ENCODE measurements at regions not wholly inside any gene's neighbourhood (a gene's known extent, or its start where the extent isn't known, plus 50 kb on each side); places are given as distances from the start of the nearest gene placed in this dataset.

DNA sequence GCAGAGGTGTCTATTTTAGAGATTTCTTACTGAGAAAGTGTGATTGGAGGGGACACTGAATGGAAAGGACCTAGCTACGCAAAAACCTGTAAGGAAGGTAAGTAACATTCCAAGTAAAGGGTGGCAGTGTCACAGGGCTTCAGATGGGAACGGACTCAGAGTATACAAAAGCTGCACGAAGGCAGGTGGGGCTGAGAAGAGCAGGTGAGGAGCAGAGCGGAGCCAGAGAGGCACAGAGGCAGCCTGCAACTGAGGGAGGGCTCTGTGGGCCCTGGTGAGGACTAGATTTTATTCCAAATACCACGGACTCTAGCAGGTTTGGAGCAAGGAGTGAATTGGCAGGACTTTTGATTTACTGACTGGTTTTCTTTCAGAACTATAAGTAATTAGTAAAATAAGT is 331.3 kb upstream of the PKDCC start:
- no peak for DNase-seq (ENCODE audit: low spot score)
- intact Hi-C loops (cut with DNase I): no loop called here

DNA sequence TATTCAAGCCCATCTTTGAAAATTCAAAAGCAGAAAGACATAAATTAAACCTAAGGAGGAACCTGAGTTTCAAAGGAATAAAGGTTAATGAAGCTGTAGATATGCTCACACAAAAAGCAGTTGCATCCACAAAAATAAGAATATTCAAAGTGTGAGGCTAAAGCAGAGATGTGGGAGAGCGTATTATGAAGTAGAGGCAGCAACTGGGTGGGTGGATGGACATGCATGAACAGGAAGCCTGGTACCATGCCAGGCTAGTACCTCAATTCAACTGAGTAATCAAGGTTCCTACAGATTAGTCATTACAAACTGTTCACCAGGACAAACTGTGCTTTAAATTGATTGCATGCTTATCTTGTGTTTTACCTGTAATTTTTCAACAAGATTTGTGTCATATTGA is 330.0 kb upstream of the PKDCC start:
- DNase-seq (ENCODE audit: low spot score): no peak
- intact Hi-C loops (cut with DNase I): no loop called here

DNA sequence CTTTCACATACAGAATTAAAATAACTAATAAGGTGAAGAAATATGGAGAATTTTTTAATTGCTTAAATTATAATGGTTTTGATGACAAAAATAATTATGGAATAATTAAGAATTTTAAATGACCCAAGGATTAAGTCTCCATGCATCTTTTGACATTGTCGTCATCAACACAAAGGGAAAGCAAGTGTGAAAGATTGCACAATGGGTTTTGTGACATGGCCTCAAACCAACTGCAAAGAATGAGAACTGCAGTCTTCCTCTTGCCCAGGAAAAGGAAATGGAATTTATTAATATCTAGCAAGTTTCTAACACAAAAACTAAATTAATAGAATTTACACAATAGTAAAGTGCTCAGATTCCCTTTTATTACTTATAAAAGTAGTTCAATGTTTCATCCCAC is 329.1 kb upstream of the PKDCC start:
- DNase-seq (ENCODE audit: low spot score): no peak
- intact Hi-C loops (cut with DNase I): no loop called here

DNA sequence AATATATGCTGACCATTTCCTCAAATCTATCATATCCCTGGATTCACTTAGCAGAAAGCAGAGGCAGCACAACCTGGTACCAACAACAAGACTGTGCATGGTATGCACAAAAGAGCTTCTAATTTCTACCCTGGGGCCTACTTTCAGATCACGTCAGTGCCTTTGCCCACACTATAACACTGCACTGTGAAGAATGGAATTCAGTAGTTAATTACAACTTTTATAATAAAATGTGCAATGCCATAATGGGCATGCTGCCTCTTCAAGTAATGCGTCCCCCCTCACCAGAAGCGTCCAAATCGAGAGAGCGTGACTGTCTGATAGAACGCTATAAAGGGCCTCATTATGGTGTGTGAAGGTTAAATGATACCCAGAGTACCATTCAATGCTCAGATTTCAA is 328.1 kb upstream of the PKDCC start:
- intact Hi-C loops (cut with DNase I): no loop called here
- no peak for DNase-seq (ENCODE audit: low spot score)

- intact Hi-C loops (cut with DNase I): no loop called here
These were observed 327.2 kb upstream of the PKDCC start for GRCh38 chr2:41720331-41721251.

DNA sequence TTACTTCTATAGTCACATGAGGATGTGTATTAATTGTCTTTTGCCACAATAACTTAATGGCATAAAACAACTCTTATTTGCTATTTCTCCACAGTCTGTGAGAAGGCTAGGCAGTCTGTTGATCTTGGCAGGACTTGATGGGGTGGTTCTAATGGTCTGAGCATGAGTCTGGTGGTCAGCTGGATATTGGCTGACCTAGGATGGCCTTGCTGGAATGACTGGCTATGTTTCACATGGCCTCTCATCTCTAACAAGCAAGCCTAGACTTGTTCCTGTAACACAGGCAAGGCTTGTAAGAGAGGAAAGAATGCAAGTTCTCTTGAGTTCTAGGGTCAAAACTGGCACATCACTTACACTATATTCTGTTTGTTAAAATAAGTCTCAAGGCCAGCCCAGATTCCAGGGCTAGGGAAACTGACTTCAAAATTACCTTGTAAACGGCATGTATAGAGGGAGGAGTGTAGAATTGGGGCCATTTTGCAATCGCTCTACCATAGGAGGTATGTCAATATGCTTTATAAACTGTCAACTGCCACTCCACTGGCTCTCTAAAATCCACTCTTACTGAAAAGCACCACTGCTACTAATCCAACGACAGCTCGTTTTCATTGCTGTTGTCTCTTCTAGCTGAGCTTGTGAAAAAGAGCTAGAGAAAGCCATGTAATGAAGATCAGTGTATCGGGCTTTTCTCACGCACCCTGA is 325.0 kb upstream of the PKDCC start:
- intact Hi-C loops (cut with DNase I): no loop called here
- no peak for DNase-seq (ENCODE audit: low spot score)

More at GRCh38 chr2:41720331-41721251, 327.2 kb upstream of the PKDCC start:
- DNase-seq (ENCODE audit: low spot score): no peak

DNA sequence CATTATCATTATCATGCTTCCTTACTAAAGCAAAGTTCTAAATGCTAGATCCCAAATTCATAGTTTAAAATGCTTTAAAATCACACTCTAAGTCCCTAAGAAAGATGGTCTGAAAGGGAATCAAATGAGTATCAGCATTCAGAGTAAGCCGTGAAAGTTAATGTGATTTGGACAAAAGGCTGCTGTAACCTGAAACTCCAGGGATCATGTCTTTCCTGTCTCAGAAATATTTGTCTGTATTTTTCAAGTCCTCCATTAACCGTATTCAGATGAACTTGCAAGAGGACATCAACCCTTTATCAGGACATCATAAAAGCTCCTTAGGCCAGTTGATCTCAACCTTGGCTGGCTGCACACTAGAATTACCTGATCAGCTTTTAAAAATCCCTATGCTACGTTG is 324.3 kb upstream of the PKDCC start:
- intact Hi-C loops (cut with DNase I): no loop called here
- no peak for DNase-seq (ENCODE audit: low spot score)

GRCh38 chr2:41724465-41724864 is 323.4 kb upstream of the PKDCC start:
- no peak for DNase-seq (ENCODE audit: low spot score)
- intact Hi-C loops (cut with DNase I): no loop called here

- intact Hi-C loops (cut with DNase I): no loop called here
- DNase-seq (ENCODE audit: low spot score): no peak
These were observed 321.9 kb upstream of the PKDCC start for GRCh38 chr2:41725901-41726300.

DNA sequence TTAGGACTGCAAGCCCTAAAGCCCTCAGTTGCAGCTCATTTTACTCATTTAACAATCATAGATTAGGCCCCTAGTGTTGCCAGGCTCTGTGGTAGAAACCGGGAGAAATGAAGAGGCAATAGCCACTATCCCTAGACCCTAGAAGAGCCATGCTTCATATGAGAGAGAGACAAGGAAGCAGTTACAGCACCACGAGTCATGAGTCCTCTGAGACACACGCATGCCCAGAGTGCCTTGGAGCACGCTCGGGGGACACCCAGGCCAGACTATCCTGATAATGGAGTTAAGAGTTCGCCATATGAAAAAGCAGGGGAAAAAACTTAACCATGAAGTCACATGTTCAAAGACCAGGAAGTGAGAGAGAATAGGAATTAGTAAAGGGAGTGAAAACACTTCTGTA is 321.5 kb upstream of the PKDCC start:
- no peak for DNase-seq (ENCODE audit: low spot score)
- intact Hi-C loops (cut with DNase I): no loop called here

DNA sequence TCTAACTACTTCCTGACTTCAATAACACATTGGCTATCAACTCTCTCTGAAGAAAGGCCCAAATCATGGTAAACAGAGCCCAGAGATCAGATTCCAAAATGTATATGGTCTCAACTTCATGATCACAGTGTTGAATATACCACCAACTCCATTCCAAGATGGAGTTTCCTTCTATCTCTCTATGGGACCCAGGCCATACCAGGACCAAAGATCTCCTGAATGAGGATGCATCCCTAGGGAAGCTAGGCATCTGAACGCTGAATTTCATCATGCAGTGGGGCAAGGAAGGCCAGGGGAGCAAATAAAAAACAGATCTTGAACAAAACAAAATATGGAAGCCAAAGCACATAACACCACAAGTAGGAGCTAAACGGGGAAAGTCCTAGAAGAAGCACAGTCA is 320.7 kb upstream of the PKDCC start:
- no peak for DNase-seq (ENCODE audit: low spot score)
- intact Hi-C loops (cut with DNase I): no loop called here

GRCh38 chr2:41727711-41728110 is 320.1 kb upstream of the PKDCC start:
- intact Hi-C loops (cut with DNase I): no loop called here
- DNase-seq (ENCODE audit: low spot score): no peak

DNA sequence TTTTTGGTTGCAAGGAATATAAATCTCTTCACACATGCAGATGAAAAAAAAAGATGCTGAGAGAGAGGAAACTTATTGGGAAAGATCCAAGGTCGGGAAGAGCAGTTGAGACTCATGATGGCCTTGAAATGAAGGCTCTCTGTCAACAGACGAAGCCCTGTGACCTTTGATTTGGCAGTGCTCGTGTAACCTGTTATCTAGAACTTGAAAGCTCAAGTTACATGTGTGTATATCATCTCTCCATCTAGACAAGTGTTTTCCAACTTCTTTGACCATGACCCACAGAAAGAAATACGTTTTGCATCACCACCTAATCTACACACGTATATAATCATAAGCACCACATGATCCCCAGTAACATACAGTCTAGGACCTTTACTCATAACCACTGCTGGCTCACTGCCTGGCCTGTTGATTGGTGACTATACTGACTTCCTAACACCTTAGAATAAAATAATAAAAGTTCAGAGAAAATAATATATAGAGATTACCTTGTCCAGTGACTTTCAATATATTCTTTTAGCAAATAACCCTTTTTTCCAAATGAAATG is 319.0 kb upstream of the PKDCC start:
- DNase-seq (ENCODE audit: low spot score): no peak
- intact Hi-C loops (cut with DNase I): no loop called here

- no peak for DNase-seq (ENCODE audit: low spot score)
- intact Hi-C loops (cut with DNase I): no loop called here
These were observed 317.9 kb upstream of the PKDCC start for GRCh38 chr2:41729800-41730364.

GRCh38 chr2:41735006-41735405 is 312.8 kb upstream of the PKDCC start:
- intact Hi-C loops (cut with DNase I): no loop called here
- DNase-seq (ENCODE audit: low spot score): no peak

- intact Hi-C loops (cut with DNase I): no loop called here
- no peak for DNase-seq (ENCODE audit: low spot score)
These were observed 312.3 kb upstream of the PKDCC start for GRCh38 chr2:41735476-41735875.

- DNase-seq (ENCODE audit: low spot score): no peak
- intact Hi-C loops (cut with DNase I): no loop called here
These were observed 311.7 kb upstream of the PKDCC start for GRCh38 chr2:41736105-41736567.

- intact Hi-C loops (cut with DNase I): no loop called here
- no peak for DNase-seq (ENCODE audit: low spot score)
These were observed 311.2 kb upstream of the PKDCC start for GRCh38 chr2:41736586-41736985.

DNA sequence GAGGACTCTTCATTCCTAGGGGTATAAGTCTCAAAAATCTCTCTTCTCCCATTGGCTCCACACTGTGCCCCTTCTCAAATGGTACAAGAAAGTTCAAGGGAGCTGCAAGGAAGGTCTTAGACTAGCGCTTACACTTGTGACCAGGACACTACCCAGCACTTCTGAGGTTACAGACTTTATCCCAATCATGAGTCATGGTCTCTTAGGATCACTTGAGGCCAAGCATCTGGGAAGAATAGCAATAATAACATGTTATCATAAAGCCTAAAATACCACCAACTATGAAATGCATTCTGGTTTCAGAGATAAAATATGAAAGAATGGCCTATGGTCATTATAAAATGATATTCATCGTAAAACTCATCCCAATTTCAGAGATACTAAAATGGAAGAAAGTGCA is 309.9 kb upstream of the PKDCC start:
- intact Hi-C loops (cut with DNase I): no loop called here
- DNase-seq (ENCODE audit: low spot score): no peak

DNA sequence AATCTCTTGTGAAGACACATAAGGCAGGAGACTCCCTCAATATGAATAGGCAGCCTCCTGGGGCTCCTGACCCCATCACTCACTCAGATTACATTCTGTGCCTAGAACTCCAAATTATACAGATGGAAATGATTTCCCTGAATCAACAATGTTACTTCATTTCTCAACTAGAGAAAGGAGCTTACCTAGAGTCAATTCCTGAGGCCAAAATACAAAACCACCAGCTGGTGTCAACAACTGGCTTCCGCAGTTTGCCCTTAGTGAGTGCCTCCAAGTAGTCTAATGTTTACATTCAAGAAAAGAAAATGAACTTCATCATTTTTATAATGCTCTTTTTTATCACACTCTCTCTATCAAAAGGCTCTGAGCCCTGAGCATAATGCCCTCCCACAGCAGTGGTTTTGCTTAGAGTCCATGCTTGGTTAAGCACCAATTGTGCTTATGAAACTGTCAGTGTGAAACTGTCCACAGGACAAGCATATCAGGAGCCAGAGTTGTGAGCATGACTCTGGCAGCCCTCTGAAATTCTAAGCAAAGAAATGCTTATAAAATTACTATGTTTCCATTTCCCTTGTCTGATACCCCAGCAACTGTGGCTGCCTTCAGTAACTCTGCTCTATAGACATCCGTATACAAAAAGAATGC is 305.7 kb upstream of the PKDCC start:
- DNase-seq (ENCODE audit: low spot score): no peak
- intact Hi-C loops (cut with DNase I): no loop called here

Data from cardiac septum (tissue), 1 donor.